HG02610 (cell line): ENCODE measurements at regions not wholly inside any gene's neighbourhood (a gene's known extent, or its start where the extent isn't known, plus 50 kb on each side); places are given as distances from the start of the nearest gene placed in this dataset.
"Not testable (repeated sequence)": the region's sequence is repeated elsewhere in the genome, so short reads cannot be mapped to it uniquely, and the experiment has no call there.

Source experiments
- ATAC-seq: cut with Tn5 transposase; IDR thresholded peaks from one replicate; pipeline ENCODE4 v1.9.1; 2021; ENCODE audit warnings: mild to moderate bottlenecking, moderate library complexity; ENCODE audit not compliant: unreplicated experiment

DNA sequence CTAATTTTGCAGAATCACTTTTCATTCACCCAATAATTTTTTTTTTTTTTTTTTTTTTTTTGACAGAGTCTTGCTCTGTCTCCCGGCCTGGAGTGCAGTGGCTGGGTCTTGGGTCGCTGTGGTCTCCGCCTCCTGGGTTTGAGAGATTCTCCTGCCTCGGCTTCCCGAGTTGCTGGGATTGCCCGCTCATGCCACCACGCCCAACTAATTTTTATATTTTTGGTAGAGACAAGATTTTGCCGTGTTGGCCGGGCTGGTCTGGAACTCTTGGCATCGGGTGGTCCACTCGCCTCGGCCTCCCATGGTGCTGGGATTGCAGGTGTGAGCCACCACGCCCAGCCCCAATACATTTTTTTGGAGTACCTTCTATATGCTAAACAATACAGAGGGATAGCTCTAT lies 1120.0 kb upstream of the ATXN8OS start:
- ATAC-seq: no peak

DNA sequence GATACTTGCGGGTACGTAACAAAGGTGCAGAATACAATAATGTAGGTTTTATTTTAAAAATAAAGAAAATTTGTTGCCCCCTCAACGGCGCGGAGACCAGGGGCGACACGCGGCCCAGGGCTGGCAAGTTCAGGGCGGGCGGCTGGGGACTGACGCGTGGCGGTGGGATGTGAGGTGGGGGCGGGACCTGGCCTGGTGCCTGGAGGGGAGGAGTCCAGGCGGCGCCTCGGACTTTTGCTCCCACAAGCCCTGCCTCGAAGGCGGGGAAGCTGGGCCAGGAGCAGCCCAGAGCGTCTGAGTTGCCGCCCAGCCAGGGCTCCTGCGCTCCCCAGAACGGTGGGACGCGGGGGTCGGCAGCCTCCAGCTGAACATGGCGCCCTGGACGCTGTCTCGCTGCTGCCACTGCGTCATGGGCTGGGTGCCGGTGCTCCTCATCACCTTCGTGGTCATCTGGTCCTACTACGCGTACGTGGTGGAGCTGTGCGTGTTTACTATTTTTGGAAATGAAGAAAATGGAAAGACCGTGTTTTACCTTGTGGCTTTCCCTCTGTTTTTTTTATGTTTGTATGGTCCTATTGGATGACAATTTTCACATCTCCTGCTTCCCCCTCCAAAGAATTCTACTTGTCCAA lies 1122.8 kb upstream of the ATXN8OS start:
- ATAC-seq: no peak

DNA sequence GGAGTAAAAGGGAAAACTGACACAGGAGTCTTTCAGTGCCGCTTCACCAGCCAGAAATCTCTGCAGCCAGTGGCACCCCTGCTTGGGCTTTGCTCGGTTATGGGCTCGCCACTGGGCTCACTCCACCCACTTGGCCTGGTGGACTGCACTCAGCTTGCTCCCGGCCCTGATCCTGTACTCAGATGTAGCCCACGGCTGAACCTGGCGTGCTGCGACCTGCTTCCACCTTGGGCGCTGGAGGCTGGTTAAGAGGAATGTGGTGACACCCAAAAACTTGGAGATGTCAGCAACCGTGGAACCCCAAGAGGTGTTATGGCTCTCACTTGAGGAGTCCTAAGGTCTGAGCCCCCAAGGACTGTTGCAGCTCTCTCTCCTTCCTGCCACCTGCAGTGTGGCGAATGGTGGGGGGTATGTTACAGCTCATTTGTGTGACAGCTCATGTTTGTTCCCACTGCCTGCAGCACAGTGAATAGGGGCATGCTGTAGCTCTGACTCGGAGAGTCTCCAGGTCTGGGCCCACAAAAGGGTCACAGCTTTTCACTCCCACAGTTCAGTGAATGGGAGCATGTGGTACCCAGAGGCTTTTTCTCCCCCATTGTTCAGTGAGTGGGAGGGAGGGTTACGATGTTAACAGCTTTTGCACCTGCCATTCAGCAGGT lies 1124.5 kb upstream of the ATXN8OS start:
- ATAC-seq: no peak

DNA sequence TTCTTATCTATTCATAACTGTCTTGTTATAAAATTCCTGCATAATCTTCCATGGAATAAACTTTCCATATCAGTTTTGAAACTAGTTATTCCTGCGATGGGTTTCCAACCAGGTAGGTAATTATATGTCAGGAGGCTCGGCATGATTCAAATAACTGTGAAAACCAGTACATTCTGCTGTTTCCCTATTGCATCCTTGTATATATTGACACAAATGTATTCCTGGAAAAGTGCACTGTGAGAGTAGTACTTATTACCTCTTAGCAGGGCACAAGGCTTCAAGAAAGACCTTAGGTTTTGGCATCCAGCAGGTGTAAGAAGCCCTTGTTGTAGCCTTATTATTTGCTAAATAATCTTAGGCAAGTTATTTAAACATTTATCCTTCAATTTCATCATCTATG lies 1131.3 kb upstream of the ATXN8OS start:
- no peak for ATAC-seq

DNA sequence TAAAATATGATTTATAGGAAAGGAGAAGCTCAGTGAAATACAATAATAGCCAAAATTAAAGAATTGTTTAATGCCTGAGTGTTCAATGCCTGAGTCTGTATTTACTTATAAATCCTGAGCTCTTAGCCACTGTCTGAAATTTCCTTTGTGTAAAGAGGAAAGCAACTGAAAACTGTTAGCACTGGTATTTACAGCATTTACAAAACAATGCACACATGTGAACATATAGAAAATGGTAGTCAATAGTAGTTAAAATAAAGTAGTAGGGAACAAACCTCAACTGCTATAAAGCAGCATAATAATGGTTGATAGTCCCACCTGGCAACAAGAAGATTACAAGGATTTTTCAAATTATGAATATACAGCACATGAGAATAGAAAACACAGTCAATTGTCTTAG lies 1137.1 kb upstream of the ATXN8OS start:
- ATAC-seq: no peak

DNA sequence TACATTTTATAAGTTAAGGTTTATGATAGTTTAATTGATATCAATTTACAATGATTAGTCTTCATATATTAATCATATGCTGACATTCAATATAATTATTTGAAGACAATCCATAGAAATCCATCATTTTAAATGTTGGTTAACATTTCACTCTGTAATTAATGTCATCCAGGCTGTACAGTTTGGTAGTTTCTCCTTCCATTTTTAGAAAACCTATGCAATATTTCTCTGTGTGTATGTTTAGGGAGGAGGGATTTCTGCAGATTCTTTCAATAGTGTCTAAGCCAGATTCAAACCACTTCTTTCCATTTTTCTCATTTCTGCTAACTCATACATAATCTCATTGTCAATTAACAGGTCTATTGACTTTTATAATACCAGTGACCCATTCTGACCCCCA lies 1159.0 kb upstream of the ATXN8OS start:
- ATAC-seq: no peak

DNA sequence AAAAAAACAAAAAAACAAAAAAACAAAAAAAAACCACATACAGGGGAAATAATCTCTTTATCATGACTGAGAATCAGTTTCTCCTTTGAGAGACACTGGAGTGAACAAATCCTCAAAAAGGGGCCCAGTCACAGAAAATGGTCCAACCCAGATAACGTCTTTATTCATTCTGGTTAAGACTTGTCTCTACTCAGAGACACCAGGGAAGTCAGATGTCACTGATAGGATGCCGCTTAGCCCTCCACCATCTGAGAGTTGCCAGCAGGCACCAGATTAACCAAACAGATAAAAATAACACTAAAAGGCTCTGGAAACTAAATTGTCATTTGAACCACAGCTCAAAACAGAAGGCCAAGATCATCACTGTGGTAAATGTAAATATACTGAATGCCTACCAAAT lies 1163.4 kb upstream of the ATXN8OS start:
- ATAC-seq: no peak

DNA sequence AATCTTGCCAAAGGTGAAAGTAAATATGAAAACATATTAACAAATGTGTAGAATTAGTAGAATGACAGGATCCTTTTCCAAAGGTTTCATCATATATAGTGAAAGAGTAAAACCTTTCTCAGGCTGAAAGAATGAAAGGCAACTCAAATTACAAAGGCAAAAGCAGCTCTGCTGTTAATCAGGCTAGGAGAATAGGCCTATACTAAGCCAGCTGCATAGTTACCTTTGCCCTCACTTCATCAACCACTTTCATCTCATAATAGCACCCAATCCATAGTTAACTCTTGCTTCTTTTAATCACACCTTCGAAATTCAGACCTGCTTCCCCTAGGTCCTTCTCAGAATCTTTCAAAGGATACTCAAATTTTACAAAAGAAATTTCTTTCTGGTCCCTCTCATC lies 1167.6 kb upstream of the ATXN8OS start:
- ATAC-seq: no peak

DNA sequence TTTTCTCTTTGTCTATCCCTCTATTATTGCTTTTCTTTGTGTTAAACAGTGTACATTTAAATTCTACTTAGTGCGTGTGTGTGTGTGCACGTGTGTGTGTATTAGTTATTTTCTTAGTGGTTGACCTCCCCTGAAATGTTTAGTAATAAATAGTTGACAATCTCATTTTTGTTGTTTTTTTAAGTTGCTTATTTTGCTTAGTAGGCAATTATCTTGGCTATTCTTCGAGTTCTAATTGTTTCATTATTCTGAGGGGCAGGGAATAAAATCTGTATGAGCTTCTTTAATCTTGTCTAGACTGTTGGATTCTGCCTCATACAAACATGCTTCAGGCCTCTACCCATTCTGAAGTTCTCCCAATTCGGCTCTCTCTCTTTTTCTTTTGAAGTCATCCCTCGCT lies 1169.0 kb upstream of the ATXN8OS start:
- ATAC-seq: no peak

DNA sequence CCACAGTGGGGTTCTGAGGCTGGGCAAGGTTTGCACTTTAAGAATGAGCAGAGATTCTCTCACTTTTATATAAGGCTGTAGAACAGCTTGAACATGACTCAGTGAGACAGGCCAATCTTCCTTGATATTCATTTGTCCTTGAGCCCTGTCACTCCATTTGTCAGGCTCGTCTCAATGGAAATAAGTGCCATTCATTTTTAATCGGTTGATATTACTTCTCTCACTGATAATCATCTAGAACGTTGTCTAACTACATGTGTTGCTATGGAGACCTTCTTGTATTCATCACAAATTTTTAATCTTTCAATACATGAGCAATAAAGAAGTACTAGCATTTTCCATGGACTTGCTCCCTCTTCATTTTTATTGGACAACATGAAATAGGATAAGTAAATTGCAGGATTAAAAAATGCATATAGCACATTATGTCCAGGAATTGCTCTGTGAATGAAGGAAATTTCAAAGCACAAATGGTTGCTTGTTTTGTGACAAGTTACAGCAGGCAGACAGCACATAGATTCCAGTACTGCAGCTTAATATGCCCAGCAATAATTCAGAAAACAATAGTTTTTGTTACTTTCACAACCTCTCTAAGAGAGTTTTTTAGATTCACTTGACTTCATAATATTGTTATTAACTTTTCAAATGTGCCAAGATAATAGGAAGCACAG lies 1178.4 kb upstream of the ATXN8OS start:
- no peak for ATAC-seq

DNA sequence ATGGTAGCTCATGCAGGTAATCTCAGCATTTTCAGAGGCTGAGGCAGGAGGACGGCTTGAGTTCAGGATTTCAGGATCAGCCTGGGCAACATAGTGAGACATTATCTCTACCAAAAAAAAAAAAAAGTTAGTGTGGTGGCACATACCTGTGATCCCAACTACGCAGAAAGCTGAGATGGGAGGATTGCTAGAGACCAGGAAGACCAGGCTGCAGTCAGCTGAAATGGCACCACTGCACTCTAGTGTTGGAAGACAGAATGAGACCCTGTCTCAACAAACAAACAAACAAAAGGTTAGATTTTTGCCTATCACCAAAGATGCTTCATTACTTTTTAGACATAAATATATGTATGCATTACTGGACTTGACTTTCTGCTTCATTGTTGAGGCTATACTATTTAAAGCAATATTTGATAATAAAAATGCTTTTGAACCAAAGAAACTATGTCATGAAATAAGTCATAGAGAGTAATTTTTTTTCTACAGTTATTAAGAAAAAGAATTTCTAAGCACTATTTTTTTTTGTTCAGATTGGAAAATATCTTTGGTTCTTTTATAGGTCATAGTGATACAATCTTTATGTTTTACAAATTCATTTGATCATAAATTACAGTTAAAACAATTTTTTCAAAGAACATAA lies 1180.1 kb upstream of the ATXN8OS start:
- peak; percentile 55 for ATAC-seq

DNA sequence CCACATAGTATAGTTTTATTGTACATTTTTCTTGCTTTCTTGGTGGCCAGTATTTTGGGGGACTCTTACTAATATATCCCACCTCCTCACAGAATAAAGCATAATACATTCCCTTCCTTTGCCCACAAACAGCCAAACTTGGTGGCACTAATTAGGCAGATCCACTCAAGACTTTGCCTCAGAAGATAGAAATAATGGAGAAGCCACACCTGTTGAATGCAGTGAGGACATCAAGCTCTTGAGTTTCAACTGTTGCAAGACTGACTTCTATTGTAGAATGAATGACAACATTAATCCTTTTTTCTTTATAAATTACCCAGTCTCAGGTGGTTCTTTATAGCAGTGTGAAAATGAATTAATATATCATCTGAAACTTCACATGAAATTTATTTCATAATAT lies 1183.6 kb upstream of the ATXN8OS start:
- ATAC-seq: no peak

DNA sequence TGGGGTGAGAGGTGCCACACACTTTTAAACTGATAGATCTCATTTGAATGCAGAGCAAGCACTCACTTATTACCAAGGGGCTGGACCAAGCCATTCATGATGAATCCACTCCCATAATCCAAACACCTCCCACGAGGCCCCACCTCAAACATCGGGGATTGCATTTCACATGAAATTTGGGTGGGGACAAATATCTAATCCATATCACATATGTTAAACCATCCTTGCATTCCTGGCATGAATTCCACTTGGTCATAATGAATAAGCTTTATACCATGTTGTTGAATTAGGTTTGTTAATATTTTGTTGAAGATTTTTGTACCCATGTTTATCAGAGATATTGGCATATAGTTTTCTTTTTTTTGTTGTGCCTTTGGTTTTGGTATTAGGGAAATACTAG lies 1198.7 kb upstream of the ATXN8OS start:
- no peak for ATAC-seq

DNA sequence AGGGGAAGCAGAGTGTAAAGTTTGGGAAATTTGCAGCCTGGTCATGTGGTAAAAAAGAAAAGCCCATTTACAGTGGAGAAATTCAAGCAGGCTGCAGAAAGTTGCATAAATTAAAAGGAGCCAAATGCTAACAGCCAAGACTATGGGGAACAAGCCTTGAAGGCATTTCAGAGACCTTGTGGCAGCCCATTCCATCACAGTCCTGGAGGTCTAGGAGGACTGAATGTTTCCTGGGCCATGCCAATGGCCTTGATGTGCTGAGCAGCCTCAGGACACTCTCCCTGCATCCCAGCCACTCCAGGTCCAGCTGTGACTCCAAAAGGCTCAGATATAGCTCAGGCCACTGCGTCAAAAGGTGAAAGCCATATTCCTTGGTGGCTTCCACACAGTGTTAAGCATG lies 1202.4 kb upstream of the ATXN8OS start:
- no peak for ATAC-seq

DNA sequence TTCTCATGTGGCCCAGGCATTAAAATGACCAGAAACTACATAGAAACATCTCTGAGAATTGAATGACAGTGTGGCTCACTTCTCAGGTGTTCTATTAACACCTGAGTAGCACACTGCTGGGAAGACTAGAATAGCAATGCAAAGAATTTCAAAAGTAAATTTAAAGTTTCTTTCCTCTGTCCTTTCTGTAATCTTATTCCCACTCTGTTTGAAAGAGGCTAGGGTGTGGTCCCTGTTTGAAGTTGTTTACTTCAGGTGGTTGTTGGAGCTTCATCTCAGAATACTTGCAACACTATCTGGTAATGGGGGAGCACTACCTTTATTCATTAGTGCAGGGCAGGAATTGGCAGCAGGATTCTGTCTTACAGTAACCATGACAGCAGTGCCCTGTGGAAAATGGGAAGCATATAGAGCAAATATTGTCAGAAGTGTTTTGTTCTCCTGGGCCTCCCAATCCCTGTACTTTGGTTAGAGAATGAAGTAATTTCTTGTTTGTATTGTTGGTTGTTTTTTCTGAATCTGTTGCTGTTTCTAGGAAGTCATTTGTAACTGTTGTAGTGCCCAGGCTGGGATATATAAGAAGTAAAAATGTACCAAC lies 1210.2 kb upstream of the ATXN8OS start:
- ATAC-seq: no peak

DNA sequence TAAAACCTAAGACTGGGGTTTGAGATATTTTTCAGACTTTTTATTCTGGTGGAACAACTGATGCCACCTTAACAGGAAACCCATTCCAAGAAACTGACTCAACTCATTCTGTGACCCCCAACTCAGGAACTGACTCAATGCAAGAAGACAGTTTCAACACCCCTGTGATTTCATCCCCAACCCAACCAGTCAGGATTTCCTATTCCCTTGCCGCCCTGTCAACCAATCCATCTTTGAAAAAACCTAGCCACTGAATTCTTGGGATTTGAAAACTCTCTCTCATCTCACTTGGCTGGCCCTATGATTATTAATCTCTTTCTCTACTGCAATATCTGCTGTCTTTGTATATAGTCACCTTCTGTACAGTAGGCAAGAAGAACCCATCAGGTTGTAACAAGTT lies 1211.9 kb upstream of the ATXN8OS start:
- ATAC-seq: no peak

DNA sequence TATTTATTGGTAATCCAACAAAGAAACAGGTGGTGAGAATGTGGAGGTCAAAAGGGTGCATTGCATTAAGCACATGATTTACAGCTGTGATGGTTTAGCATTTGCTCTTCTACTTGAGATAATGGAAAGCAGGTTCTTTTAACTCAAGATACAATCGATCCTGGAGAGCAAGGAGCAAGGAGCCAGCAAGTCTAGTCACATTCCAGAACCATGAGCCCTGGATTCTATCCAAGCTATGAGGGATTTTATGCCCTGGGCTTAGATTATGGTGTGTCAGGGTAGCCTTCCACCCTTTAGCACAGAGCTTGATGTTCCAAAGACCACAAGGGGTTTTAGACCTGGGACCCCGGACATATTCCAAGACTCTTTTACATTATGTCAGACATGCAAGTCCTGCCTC lies 1213.9 kb upstream of the ATXN8OS start:
- not testable (repeated sequence) for ATAC-seq

DNA sequence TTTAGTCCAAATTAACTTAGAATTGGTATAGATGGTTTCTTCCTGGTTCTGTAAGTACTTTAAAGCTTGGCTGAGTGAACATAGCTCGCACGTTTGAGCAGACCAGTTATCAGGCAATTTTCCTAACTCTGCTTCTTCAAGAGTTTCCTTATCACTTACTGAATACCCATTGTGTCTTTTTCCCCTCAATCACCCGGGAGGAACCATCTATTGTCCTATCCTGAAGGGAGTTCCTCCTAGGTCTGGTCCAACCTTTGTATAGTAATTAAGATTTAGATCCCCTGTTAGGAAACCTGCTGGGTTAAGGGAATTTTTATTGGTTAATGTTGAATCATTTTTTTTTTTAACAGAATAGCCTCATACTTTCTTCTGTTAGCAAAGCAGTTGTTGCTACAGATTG lies 1215.0 kb upstream of the ATXN8OS start:
- ATAC-seq: not testable (repeated sequence)

DNA sequence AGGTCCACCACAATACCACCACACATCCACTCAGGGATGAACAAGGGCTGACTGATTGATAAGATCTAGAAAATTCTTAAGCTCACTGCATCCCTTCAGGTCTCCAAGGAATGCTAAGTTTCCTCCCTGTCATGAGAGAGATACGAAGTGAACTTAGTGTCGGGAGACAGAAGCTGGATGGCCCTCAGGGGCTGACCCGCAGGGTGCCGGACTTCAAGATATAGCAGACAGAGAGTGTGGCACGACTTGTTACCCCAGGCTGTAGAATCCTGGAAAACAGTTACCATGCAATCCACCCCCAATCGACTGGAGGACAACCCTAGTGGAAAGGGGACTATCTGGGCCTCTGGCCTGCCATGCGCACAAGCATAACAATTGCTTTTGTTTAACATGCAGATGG lies 1217.5 kb upstream of the ATXN8OS start:
- not testable (repeated sequence) for ATAC-seq

DNA sequence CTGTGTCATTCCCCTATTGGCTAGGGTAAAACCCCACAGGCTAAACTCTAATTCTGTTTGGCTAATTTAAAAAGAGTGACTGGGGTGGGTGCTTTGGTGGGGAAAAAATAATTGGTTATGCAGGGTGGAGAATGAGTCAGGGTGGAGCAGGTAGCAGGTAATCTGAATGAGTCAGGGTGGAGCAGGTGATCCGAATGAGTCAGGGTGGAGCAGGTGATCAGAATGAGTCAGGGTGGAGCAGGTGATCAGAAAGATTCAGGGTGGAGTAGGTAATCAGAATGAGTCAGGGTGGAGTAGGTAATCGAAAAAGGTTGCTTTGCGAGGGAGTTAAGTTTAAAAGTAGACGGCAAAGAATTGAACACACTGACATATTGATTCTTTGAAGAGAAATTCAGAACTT lies 1218.8 kb upstream of the ATXN8OS start:
- no peak for ATAC-seq

DNA sequence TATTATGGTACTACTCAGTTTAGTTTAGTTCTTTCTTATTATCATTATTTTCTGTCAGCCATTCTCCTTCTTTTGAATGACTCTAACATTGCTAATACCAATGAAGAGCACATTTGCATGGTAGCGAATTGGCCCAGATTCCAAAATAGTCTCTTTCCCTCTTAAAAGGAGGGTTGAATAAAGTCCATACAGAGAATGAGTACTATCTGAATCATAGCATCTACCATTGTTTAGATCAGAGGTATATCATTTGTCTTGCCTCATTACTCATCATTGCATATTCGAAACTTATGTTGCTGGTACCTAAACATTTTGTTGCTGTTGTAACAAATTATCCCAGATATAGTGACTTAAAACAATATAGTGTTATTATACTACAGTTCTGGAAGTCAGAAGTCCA lies 1235.3 kb upstream of the ATXN8OS start:
- ATAC-seq: no peak

DNA sequence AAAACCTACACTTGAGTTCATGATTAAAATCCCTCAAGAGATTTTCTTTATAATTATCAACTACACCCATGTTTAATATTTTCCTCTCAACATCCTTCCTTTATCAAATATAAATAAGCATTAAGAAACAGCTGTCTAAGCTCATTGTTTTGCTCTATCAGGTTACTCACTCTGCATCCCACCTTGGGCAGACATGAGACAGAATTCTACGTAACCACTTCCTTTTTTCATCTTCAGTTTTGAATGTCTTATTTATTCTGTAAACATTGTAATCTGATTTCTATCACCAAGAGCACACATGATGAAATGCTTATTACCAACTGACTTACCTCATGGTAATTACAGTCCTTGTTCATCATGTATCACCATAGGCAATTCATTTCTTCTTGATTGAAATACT lies 1256.6 kb upstream of the ATXN8OS start:
- no peak for ATAC-seq
